ENCODE measurements at regions not wholly inside any gene's neighbourhood (a gene's known extent, or its start where the extent isn't known, plus 50 kb on each side); places are given as distances from the start of the nearest gene placed in this dataset.

GRCh38 chr3:118277814-118278213 is 756.8 kb downstream of the IGSF11 start:
- no peaks in the 10 kb centered on the region for H3K4me1 ChIP-seq
- intact Hi-C loops (cut with DNase I) = no loop called here
- DNase-seq = no peak
- H3K9ac ChIP-seq (ENCODE audit: low read depth in 2 of 2, low read length in 2 of 2) = no peak overlapping the region
- no peak overlapping the region for H3K4me3 ChIP-seq
- no peak overlapping the region for H3K27ac ChIP-seq
- H3K36me3 ChIP-seq = no peaks in the 10 kb centered on the region
- no peak for TF ChIP-seq CTCF (IDR thresholded peaks at IDR 0.05)
- no peaks in the 10 kb centered on the region for H3K9me3 ChIP-seq
- no peaks in the 10 kb centered on the region for H3K27me3 ChIP-seq

- Histone ChIP-seq H3K4me3 (no peak overlapping the region), H3K27ac (no peak overlapping the region), H3K36me3 (no peaks in the 10 kb centered on the region), H3K4me1 (no peaks in the 10 kb centered on the region), H3K9ac (ENCODE audit: low read depth in 2 of 2, low read length in 2 of 2) (no peak overlapping the region), H3K27me3 (no peaks in the 10 kb centered on the region), H3K9me3 (no peaks in the 10 kb centered on the region)
- no peak for TF ChIP-seq CTCF (IDR thresholded peaks at IDR 0.05)
- intact Hi-C loops (cut with DNase I) = no loop called here
- no peak for DNase-seq
These were observed 741.8 kb downstream of the IGSF11 start for GRCh38 chr3:118292841-118293240.

- TF ChIP-seq CTCF (IDR thresholded peaks at IDR 0.05) = no peak
- H3K4me3 ChIP-seq = no peak overlapping the region
- no peaks in the 10 kb centered on the region for H3K9me3 ChIP-seq
- H3K36me3 ChIP-seq = no peaks in the 10 kb centered on the region
- no peak overlapping the region for H3K27ac ChIP-seq
- no peaks in the 10 kb centered on the region for H3K4me1 ChIP-seq
- H3K27me3 ChIP-seq = no peaks in the 10 kb centered on the region
- intact Hi-C loops (cut with DNase I) = no loop called here
- DNase-seq = no peak
- H3K9ac ChIP-seq (ENCODE audit: low read depth in 2 of 2, low read length in 2 of 2) = no peak overlapping the region
These were observed 736.5 kb downstream of the IGSF11 start for GRCh38 chr3:118298133-118298532.

- H3K9me3 ChIP-seq = no peaks in the 10 kb centered on the region
These were observed 730.1 kb downstream of the IGSF11 start for GRCh38 chr3:118304557-118304956.

GRCh38 chr3:118332699-118333098 is 701.9 kb downstream of the IGSF11 start:
- Histone ChIP-seq H3K9ac (ENCODE audit: low read depth in 2 of 2, low read length in 2 of 2) (no peak overlapping the region), H3K9me3 (no peaks in the 10 kb centered on the region), H3K36me3 (no peaks in the 10 kb centered on the region), H3K4me1 (no peaks in the 10 kb centered on the region), H3K27ac (no peak overlapping the region), H3K4me3 (no peak overlapping the region), H3K27me3 (no peaks in the 10 kb centered on the region)
- no peak for DNase-seq
- intact Hi-C loops (cut with DNase I) = no loop called here
- no peak for TF ChIP-seq CTCF (IDR thresholded peaks at IDR 0.05)

More at GRCh38 chr3:118304557-118304956, 730.1 kb downstream of the IGSF11 start:
- no peak for DNase-seq
- H3K9ac ChIP-seq (ENCODE audit: low read depth in 2 of 2, low read length in 2 of 2) = no peak overlapping the region
- no peak overlapping the region for H3K27ac ChIP-seq
- H3K4me3 ChIP-seq = no peak overlapping the region
- no peaks in the 10 kb centered on the region for H3K36me3 ChIP-seq
- no peak for TF ChIP-seq CTCF (IDR thresholded peaks at IDR 0.05)
- intact Hi-C loops (cut with DNase I) = no loop called here
- no peaks in the 10 kb centered on the region for H3K4me1 ChIP-seq
- H3K27me3 ChIP-seq = no peaks in the 10 kb centered on the region

GRCh38 chr3:118337649-118338048 is 697.0 kb downstream of the IGSF11 start:
- Histone ChIP-seq H3K9ac (ENCODE audit: low read depth in 2 of 2, low read length in 2 of 2) (no peak overlapping the region), H3K4me3 (no peak overlapping the region)
- intact Hi-C loops (cut with DNase I) = no loop called here

More at GRCh38 chr3:118337649-118338048, 697.0 kb downstream of the IGSF11 start:
- Histone ChIP-seq H3K9me3 (no peaks in the 10 kb centered on the region), H3K27ac (no peak overlapping the region), H3K27me3 (no peaks in the 10 kb centered on the region), H3K36me3 (no peaks in the 10 kb centered on the region), H3K4me1 (no peaks in the 10 kb centered on the region)
- no peak for TF ChIP-seq CTCF (IDR thresholded peaks at IDR 0.05)
- no peak for DNase-seq

Measured in colonic mucosa (tissue), 4 donors.